Kidney (tissue), 13 donors: ENCODE measurements at regions not wholly inside any gene's neighbourhood (a gene's known extent, or its start where the extent isn't known, plus 50 kb on each side); places are given as distances from the start of the nearest gene placed in this dataset.
"Not testable (repeated sequence)": the region's sequence is repeated elsewhere in the genome, so short reads cannot be mapped to it uniquely, and the experiment has no call there.

Experiments
- DNase-seq, 5 donors: peaks; one replicate each; pipeline ENCODE4 v3.0.0-alpha.2; 2013 to 2020
- FAIRE-seq: peaks from 2 replicates; lab custom pipeline; 2012; peaks lifted over from hg19 to GRCh38; lab: Jason Lieb, UNC
- H3K27ac ChIP-seq, 2 donors: one replicate each; pipeline ENCODE4 v1.7.0; 2013; ENCODE audit warnings: low read depth in 2 of 2, low read length in 2 of 2, inconsistent platforms in 1 of 2
- H3K27me3 ChIP-seq: one replicate; pipeline ENCODE4 v1.7.1; 2013; ENCODE audit warnings: low read length, inconsistent platforms; ENCODE audit not compliant: control insufficient read depth, insufficient read depth
- H3K36me3 ChIP-seq, 3 donors: one replicate each; pipeline versions ENCODE4 v1.7.0 to v1.7.1; 2013; ENCODE audit warnings: low read length in 3 of 3, control low read depth in 1 of 3, inconsistent platforms in 1 of 3; ENCODE audit not compliant: insufficient read depth in 3 of 3, control insufficient read depth in 2 of 3
- H3K4me1 ChIP-seq, 3 donors: one replicate each; pipeline versions ENCODE4 v1.7.0 to v1.7.1; 2013; ENCODE audit warnings: low read length in 3 of 3, inconsistent platforms in 1 of 3, low read depth in 1 of 3; ENCODE audit not compliant: control insufficient read depth in 2 of 3, insufficient read depth in 2 of 3
- H3K4me3 ChIP-seq, 3 donors: one replicate each; pipeline versions ENCODE4 v1.7.0 to v1.8.1; 2013; ENCODE audit warnings: low read length in 3 of 3, control low read depth in 1 of 3, inconsistent platforms in 1 of 3
- H3K9ac ChIP-seq, 3 donors: one replicate each; pipeline versions ENCODE4 v1.7.0 to v1.7.1; 2013; ENCODE audit warnings: low read length in 3 of 3, control low read depth in 1 of 3, inconsistent platforms in 1 of 3
- H3K9me3 ChIP-seq, 3 donors: one replicate each; pipeline versions ENCODE4 v1.7.0 to v1.7.1; 2013; ENCODE audit warnings: low read length in 3 of 3, control low read depth in 1 of 3, inconsistent platforms in 1 of 3; ENCODE audit not compliant: control insufficient read depth in 2 of 3, insufficient read depth in 1 of 3
- intact Hi-C: fragments of 100-400 bp; cut with DNase I; formaldehyde crosslinking; loops from one replicate; pipeline ENCODE4 v1.11.1; 2022
- TF ChIP-seq, protein P1 (sequence below): IDR thresholded peaks from 3 replicates; pipeline ENCODE4 v1.5.1; 2012; ENCODE audit warnings: mild to moderate bottlenecking, moderate library complexity, borderline replicate concordance; ENCODE audit not compliant: insufficient read depth; ENCODE audit errors: extremely low read depth
- donor health status: control.
- donor health status: control.
- donor health status: control.
- donor health status: control.
- donor health status: control.
- donor health status: DM: yes; HTN: yes; CAD: no.
- donor health status: Normal renal cell carcinoma (clear cell type).

DNA sequence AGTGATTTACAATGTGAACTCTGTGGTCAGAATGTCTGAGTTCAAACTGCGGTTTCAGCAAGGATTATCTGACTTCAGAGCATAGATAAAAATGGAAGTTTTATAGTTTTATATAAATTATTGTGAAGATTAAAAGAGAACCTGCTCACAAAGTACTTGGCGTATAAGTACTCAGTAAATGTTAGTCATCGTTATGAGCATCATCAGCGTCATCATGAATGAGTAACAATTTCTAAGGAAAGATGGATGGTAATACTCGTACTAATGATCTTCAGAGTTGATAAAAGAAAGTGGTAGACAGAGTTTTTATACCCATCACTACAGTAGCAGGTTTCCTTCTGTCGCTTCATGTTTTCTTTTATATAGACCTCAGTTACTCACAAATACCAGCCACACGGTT, 341.8 kb downstream of the RAP2B start:
- intact Hi-C loops, result no loop called here
- DNase-seq (no peak), FAIRE-seq (no peak)
- no peaks in the 10 kb centered on the region for H3K36me3 ChIP-seq
- H3K4me3 ChIP-seq, result no peak overlapping the region
- no peak overlapping the region for H3K9ac ChIP-seq
- H3K27ac ChIP-seq, result no peak overlapping the region
- H3K9me3 ChIP-seq, result no peaks in the 10 kb centered on the region
- TF ChIP-seq, protein P1, sequence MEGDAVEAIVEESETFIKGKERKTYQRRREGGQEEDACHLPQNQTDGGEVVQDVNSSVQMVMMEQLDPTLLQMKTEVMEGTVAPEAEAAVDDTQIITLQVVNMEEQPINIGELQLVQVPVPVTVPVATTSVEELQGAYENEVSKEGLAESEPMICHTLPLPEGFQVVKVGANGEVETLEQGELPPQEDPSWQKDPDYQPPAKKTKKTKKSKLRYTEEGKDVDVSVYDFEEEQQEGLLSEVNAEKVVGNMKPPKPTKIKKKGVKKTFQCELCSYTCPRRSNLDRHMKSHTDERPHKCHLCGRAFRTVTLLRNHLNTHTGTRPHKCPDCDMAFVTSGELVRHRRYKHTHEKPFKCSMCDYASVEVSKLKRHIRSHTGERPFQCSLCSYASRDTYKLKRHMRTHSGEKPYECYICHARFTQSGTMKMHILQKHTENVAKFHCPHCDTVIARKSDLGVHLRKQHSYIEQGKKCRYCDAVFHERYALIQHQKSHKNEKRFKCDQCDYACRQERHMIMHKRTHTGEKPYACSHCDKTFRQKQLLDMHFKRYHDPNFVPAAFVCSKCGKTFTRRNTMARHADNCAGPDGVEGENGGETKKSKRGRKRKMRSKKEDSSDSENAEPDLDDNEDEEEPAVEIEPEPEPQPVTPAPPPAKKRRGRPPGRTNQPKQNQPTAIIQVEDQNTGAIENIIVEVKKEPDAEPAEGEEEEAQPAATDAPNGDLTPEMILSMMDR, result no peak
- no peaks in the 10 kb centered on the region for H3K27me3 ChIP-seq
- H3K4me1 ChIP-seq, result no peaks in the 10 kb centered on the region

DNA sequence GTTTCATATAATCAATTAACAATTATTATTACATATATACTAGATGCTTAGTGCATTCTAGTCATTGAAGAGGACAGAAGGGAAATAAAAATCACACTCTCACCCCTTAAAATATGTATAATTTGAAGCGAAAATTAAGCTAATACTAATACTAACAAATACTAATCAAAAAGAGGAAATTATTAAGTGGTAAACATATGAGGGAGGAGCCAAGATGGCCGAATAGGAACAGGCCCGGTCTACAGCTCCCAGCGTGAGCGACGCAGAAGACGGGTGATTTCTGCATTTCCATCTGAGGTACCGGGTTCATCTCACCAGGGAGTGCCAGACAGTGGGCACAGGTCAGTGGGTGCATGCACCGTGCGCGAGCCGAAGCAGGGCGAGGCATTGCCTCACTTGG, 344.2 kb downstream of the RAP2B start:
- intact Hi-C loops, FAIRE-seq, H3K27me3 ChIP-seq: not testable (repeated sequence)

DNA sequence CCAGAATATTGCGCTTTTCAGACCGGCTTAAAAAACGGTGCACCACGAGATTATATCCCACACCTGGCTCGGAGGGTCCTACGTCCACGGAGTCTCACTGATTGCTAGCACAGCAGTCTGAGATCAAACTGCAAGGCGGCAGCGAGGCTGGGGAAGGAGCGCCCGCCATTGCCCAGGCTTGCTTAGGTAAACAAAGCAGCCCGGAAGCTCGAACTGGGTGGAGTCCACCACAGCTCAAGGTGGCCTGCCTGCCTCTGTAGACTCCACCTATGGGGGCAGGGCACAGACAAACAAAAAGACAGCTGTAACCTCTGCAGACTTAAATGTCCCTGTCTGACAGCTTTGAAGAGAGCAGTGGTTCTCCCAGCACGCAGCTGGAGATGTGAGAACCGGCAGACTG, 344.7 kb downstream of the RAP2B start:
- H3K9me3 ChIP-seq, H3K27ac ChIP-seq, H3K4me3 ChIP-seq, H3K4me1 ChIP-seq, H3K36me3 ChIP-seq, DNase-seq, H3K9ac ChIP-seq, FAIRE-seq, intact Hi-C loops, H3K27me3 ChIP-seq: not testable (repeated sequence)

More for the DNA sequence above, 344.2 kb downstream of the RAP2B start:
- H3K4me1 ChIP-seq, H3K4me3 ChIP-seq, H3K9me3 ChIP-seq, H3K9ac ChIP-seq, H3K27ac ChIP-seq, DNase-seq, H3K36me3 ChIP-seq: not testable (repeated sequence)

DNA sequence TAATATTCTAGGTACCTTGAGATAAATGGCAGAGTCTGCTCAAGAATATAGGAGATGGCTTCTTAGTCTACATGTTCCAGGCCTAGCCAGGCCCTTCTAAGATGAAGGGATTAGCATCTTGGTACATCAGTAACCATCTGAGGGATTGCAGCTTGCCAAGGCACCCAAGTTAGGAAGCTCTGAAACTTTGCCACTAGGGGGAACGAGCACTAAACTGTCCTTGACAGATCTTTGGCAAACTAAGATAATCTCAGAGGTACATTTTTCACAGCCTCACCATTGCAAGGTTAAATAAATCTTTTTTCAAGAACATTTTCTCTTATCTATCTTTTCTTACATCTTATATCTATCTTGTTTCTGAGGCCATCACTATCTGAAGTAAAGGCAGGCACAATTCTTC, 351.2 kb downstream of the RAP2B start:
- no peaks in the 10 kb centered on the region for H3K36me3 ChIP-seq
- H3K4me1 ChIP-seq, result no peaks in the 10 kb centered on the region
- H3K9ac ChIP-seq, result no peak overlapping the region
- FAIRE-seq (no peak), DNase-seq (peak in 1 of 5 donors; percentile 1)
- no peaks in the 10 kb centered on the region for H3K9me3 ChIP-seq
- no peaks in the 10 kb centered on the region for H3K27me3 ChIP-seq
- H3K4me3 ChIP-seq, result no peak overlapping the region
- TF ChIP-seq, protein P1, result no peak
- intact Hi-C loops, result no loop called here
- H3K27ac ChIP-seq, result no peak overlapping the region

DNA sequence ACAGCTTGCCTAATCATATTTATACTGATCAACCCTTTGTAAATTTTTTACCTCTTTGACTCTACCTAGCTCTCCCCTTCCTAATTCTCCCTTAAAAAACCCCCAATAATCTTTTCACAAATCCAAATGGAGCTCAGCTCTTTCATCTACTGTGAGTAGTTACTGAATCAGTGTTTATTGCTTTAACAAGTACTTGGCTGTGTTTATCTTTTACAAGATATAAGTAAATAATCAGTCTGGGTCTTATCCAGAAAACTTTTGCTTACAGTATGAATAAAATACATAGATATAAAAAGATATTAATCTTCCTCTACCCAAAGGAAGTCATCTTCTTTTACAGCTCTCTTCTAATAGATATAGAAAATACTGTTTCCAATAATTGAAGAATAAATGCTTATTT, 366.4 kb downstream of the RAP2B start:
- Histone ChIP-seq H3K27ac (no peak overlapping the region), H3K4me1 (no peaks in the 10 kb centered on the region), H3K9me3 (peaks cover 0 to 2% (median 0%) of the 10 kb centered on the region in 3 donors), H3K4me3 (no peak overlapping the region), H3K27me3 (no peaks in the 10 kb centered on the region), H3K36me3 (no peaks in the 10 kb centered on the region), H3K9ac (no peak overlapping the region)
- FAIRE-seq (peak; percentile 50), DNase-seq (no peak)
- TF ChIP-seq, protein P1, result no peak
- intact Hi-C loops, result no loop called here
